ENCODE measurements at regions not wholly inside any gene's neighbourhood (a gene's known extent, or its start where the extent isn't known, plus 50 kb on each side); places are given as distances from the start of the nearest gene placed in this dataset.
"Not testable (repeated sequence)": the region's sequence is repeated elsewhere in the genome, so short reads cannot be mapped to it uniquely, and the experiment has no call there.

DNA sequence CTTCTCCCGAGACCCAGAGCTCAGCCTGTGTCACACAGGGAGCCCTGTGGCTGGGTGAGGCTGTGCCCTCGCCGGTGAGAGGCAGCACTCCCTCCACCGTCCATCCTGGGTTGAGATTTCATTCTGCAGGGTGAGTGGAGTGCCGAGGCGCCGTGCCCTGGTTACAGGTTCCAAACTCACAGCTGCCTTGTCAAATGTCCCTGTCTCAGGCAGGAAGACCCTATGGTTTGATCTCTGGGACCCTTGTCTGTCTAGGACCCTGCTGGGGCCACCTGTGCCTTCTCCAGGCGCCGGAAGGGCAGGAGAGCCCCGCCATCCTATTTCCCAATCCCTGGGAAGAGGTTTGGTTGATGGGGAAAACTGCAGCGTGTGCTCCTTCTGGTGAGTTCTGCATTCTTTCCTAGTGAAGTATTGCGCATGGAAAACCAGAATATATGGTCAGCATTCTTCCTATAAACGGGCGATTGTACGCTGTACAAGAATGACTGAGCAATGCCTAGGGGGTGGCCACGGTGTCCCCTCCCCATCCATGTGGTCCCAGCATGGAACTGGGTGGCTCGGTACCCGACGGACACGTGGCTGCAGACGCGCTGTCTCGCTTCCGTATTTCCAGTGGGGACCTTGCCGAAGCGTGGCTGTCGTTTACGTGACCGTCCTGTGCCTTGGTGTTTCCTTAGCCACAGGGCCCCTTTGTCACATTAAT, 95.9 kb upstream of the COL5A1 start:
- no peak overlapping the region for H3K4me3 ChIP-seq
- no peak for TF ChIP-seq POLR2AphosphoS5 (IDR thresholded peaks at IDR 0.05; ENCODE audit: borderline replicate concordance, low read depth, low read length)
- TF ChIP-seq FOXP2 (optimal IDR thresholded peaks at IDR 0.05; ENCODE audit: control extremely low read depth, extremely low read length, insufficient read depth) = no peak
- TF ChIP-seq EZH2 (IDR thresholded peaks at IDR 0.05) = no peak
- peak overlapping the region; percentile 85; the same call in 1 of the 2 replicates for H3K27ac ChIP-seq
- DNase-seq (ENCODE audit: low read depth, low spot score) = no peak
- no peak overlapping the region for H3K9ac ChIP-seq (ENCODE audit: insufficient read length)
- no peaks in the 10 kb centered on the region for H3K36me3 ChIP-seq (ENCODE audit: insufficient read depth, low read length)
- no peaks in the 10 kb centered on the region for H3K9me3 ChIP-seq (ENCODE audit: low read depth, low read length)

- no peak for DNase-seq (ENCODE audit: low read depth, low spot score)
- Histone ChIP-seq H3K4me3 (0 out of 2 replicates have a peak overlapping the region, but pooled peaks have one; percentile 24), H3K9me3 (ENCODE audit: low read depth, low read length) (no peaks in the 10 kb centered on the region), H3K27ac (peak overlapping the region; percentile 85), H3K9ac (ENCODE audit: insufficient read length) (peak overlapping the region; percentile 61), H3K36me3 (ENCODE audit: insufficient read depth, low read length) (no peaks in the 10 kb centered on the region)
- TF ChIP-seq POLR2AphosphoS5 (IDR thresholded peaks at IDR 0.05; ENCODE audit: borderline replicate concordance, low read depth, low read length) (no peak), FOXP2 (optimal IDR thresholded peaks at IDR 0.05; ENCODE audit: control extremely low read depth, extremely low read length, insufficient read depth) (peak; percentile 11)
Observed at GRCh38 chr9:134546246-134546731, 95.3 kb upstream of the COL5A1 start.

GRCh38 chr9:134546746-134547145, 94.9 kb upstream of the COL5A1 start:
- H3K9me3 ChIP-seq (ENCODE audit: low read depth, low read length) = no peaks in the 10 kb centered on the region
- H3K9ac ChIP-seq (ENCODE audit: insufficient read length) = peak overlapping the region; percentile 61
- TF ChIP-seq EZH2 (IDR thresholded peaks at IDR 0.05) = no peak
- TF ChIP-seq POLR2AphosphoS5 (IDR thresholded peaks at IDR 0.05; ENCODE audit: borderline replicate concordance, low read depth, low read length) = no peak
- TF ChIP-seq FOXP2 (optimal IDR thresholded peaks at IDR 0.05; ENCODE audit: control extremely low read depth, extremely low read length, insufficient read depth) = no peak
- peak overlapping the region; percentile 85 for H3K27ac ChIP-seq
- DNase-seq (ENCODE audit: low read depth, low spot score) = no peak
- 0 out of 2 replicates have a peak overlapping the region, but pooled peaks have one; percentile 24 for H3K4me3 ChIP-seq
- no peaks in the 10 kb centered on the region for H3K36me3 ChIP-seq (ENCODE audit: insufficient read depth, low read length)

DNA sequence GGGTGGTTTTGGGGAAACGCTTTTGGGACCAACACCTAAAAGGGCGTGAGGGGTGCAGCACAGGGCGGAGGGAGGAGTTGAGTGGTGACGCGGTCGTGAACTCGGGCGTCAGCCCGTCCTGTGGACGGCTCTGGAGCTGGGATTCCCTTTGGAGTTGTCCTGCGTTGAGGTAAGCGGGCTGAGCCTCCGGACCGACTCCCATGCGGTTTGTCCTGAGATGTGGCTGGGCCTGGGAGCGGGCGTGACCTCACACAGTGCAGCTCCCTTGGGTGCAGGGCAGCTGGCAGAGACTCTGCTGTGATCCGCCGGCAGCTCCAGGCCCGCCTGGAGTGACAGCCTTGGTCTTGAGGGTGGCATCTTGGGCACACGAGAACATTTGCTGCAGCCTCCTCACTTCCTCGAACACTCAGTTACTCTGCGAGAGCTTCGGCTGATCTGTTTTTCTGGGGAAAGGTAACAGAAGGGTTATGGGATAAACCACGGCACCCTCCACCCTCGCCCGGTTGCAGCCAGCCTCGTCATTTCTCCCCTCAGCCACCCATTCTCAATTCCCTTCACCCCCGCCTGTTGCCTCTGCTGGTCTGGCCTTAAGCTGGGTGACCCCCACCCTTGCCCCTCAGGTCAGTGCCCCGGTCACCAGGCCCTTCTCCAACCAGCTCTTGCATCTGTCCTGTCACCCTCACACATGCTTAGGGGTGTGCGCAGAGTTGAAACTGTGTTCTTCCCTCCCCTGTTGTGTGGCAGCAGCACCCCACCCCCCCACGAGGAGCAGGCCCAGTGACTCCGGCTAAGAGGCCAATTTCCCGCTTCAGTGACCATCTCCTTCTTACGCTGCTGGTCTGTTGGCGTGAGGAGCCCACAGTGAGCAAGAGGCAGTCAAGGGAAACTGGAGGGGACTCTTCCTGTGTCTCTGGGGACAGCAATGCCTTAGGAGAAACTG, 94.2 kb upstream of the COL5A1 start:
- Histone ChIP-seq H3K36me3 (ENCODE audit: insufficient read depth, low read length) (no peaks in the 10 kb centered on the region), H3K4me3 (no peak overlapping the region), H3K9me3 (ENCODE audit: low read depth, low read length) (no peaks in the 10 kb centered on the region), H3K27ac (peak overlapping the region; percentile 85; the same call in 1 of the 2 replicates), H3K9ac (ENCODE audit: insufficient read length) (no peak overlapping the region)
- TF ChIP-seq POLR2AphosphoS5 (IDR thresholded peaks at IDR 0.05; ENCODE audit: borderline replicate concordance, low read depth, low read length) (no peak), FOXP2 (optimal IDR thresholded peaks at IDR 0.05; ENCODE audit: control extremely low read depth, extremely low read length, insufficient read depth) (no peak), EZH2 (IDR thresholded peaks at IDR 0.05) (no peak)
- no peak for DNase-seq (ENCODE audit: low read depth, low spot score)

GRCh38 chr9:134548185-134548584, 93.4 kb upstream of the COL5A1 start:
- Histone ChIP-seq H3K4me3 (no peak overlapping the region), H3K27ac (no peak overlapping the region), H3K9me3 (ENCODE audit: low read depth, low read length) (no peaks in the 10 kb centered on the region), H3K9ac (ENCODE audit: insufficient read length) (no peak overlapping the region), H3K36me3 (ENCODE audit: insufficient read depth, low read length) (no peaks in the 10 kb centered on the region)
- DNase-seq (ENCODE audit: low read depth, low spot score) = no peak
- TF ChIP-seq FOXP2 (optimal IDR thresholded peaks at IDR 0.05; ENCODE audit: control extremely low read depth, extremely low read length, insufficient read depth) (no peak), EZH2 (IDR thresholded peaks at IDR 0.05) (no peak), POLR2AphosphoS5 (IDR thresholded peaks at IDR 0.05; ENCODE audit: borderline replicate concordance, low read depth, low read length) (no peak)

GRCh38 chr9:134548618-134549017, 93.0 kb upstream of the COL5A1 start:
- TF ChIP-seq POLR2AphosphoS5 (IDR thresholded peaks at IDR 0.05; ENCODE audit: borderline replicate concordance, low read depth, low read length) (no peak), EZH2 (IDR thresholded peaks at IDR 0.05) (no peak), FOXP2 (optimal IDR thresholded peaks at IDR 0.05; ENCODE audit: control extremely low read depth, extremely low read length, insufficient read depth) (no peak)

DNA sequence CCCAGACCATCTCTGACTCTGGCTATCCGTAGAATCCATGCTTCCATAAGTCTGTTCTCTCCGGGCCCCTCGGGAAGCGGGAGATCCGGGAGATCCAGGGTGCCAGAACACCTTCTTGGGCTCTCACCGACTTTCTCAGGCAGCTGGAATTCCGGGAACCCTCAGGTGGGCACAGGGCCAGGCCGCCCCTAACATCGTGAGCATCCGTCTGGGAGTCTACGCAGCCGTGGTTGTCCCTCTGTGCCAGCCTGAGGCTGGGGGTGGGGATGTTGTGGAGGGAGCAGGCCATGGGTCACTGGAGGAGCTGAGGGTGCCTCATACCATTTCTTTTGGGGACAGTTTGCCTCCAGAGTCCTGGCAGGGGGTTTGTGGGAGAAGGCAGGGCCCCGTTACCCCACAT, 92.3 kb upstream of the COL5A1 start:
- DNase-seq (ENCODE audit: low read depth, low spot score) = no peak
- no peak overlapping the region for H3K27ac ChIP-seq
- H3K9me3 ChIP-seq (ENCODE audit: low read depth, low read length) = no peaks in the 10 kb centered on the region
- no peak overlapping the region for H3K4me3 ChIP-seq
- no peak overlapping the region for H3K9ac ChIP-seq (ENCODE audit: insufficient read length)
- H3K36me3 ChIP-seq (ENCODE audit: insufficient read depth, low read length) = no peaks in the 10 kb centered on the region
- TF ChIP-seq FOXP2 (optimal IDR thresholded peaks at IDR 0.05; ENCODE audit: control extremely low read depth, extremely low read length, insufficient read depth) (no peak), EZH2 (IDR thresholded peaks at IDR 0.05) (no peak), POLR2AphosphoS5 (IDR thresholded peaks at IDR 0.05; ENCODE audit: borderline replicate concordance, low read depth, low read length) (no peak)

More at GRCh38 chr9:134548618-134549017, 93.0 kb upstream of the COL5A1 start:
- Histone ChIP-seq H3K9me3 (ENCODE audit: low read depth, low read length) (no peaks in the 10 kb centered on the region), H3K4me3 (no peak overlapping the region), H3K36me3 (ENCODE audit: insufficient read depth, low read length) (no peaks in the 10 kb centered on the region), H3K27ac (no peak overlapping the region), H3K9ac (ENCODE audit: insufficient read length) (no peak overlapping the region)
- DNase-seq (ENCODE audit: low read depth, low spot score) = no peak

GRCh38 chr9:134550081-134550480, 91.5 kb upstream of the COL5A1 start:
- H3K27ac ChIP-seq; DNase-seq (ENCODE audit: low read depth, low spot score); H3K4me3 ChIP-seq; H3K36me3 ChIP-seq (ENCODE audit: insufficient read depth, low read length); H3K9ac ChIP-seq (ENCODE audit: insufficient read length); H3K9me3 ChIP-seq (ENCODE audit: low read depth, low read length): not testable (repeated sequence)

Data from SK-N-MC (cell line).